ENCODE measurements at regions not wholly inside any gene's neighbourhood (a gene's known extent, or its start where the extent isn't known, plus 50 kb on each side); places are given as distances from the start of the nearest gene placed in this dataset.

- DNase-seq (ENCODE audit: low spot score) = no peak
Measured at GRCh38 chr3:59545374-59545773, 495.5 kb upstream of the CFAP20DC start.

- no peak for DNase-seq (ENCODE audit: low spot score)
Measured at GRCh38 chr3:59542276-59542675, 492.5 kb upstream of the CFAP20DC start.

GRCh38 chr3:59540696-59541095 is 490.9 kb upstream of the CFAP20DC start:
- DNase-seq (ENCODE audit: low spot score) = no peak

- no peak for DNase-seq (ENCODE audit: low spot score)
Measured at GRCh38 chr3:59540241-59540640, 490.4 kb upstream of the CFAP20DC start.

GRCh38 chr3:59538753-59539432 is 489.1 kb upstream of the CFAP20DC start:
- no peak for DNase-seq (ENCODE audit: low spot score)

- DNase-seq (ENCODE audit: low spot score) = no peak
Measured at GRCh38 chr3:59535791-59536221, 486.0 kb upstream of the CFAP20DC start.

GRCh38 chr3:59531994-59532393 is 482.2 kb upstream of the CFAP20DC start:
- no peak for DNase-seq (ENCODE audit: low spot score)

GRCh38 chr3:59531066-59531745 is 481.4 kb upstream of the CFAP20DC start:
- no peak for DNase-seq (ENCODE audit: low spot score)

- no peak for DNase-seq (ENCODE audit: low spot score)
Measured at GRCh38 chr3:59528251-59528650, 478.4 kb upstream of the CFAP20DC start.

GRCh38 chr3:59527493-59527892 is 477.7 kb upstream of the CFAP20DC start:
- no peak for DNase-seq (ENCODE audit: low spot score)

- DNase-seq (ENCODE audit: low spot score) = no peak
Measured at GRCh38 chr3:59526999-59527398, 477.2 kb upstream of the CFAP20DC start.

- DNase-seq (ENCODE audit: low spot score) = no peak
Measured at GRCh38 chr3:59522550-59522949, 472.7 kb upstream of the CFAP20DC start.

GRCh38 chr3:59519094-59519493 is 469.3 kb upstream of the CFAP20DC start:
- DNase-seq (ENCODE audit: low spot score) = no peak

GRCh38 chr3:59518283-59519055 is 468.6 kb upstream of the CFAP20DC start:
- DNase-seq (ENCODE audit: low spot score) = no peak

- DNase-seq (ENCODE audit: low spot score) = no peak
Measured at GRCh38 chr3:59517388-59517787, 467.6 kb upstream of the CFAP20DC start.

GRCh38 chr3:59515966-59516365 is 466.1 kb upstream of the CFAP20DC start:
- no peak for DNase-seq (ENCODE audit: low spot score)

GRCh38 chr3:59514865-59515482 is 465.1 kb upstream of the CFAP20DC start:
- no peak for DNase-seq (ENCODE audit: low spot score)

- DNase-seq (ENCODE audit: low spot score) = no peak
Measured at GRCh38 chr3:59513570-59513969, 463.7 kb upstream of the CFAP20DC start.

- DNase-seq (ENCODE audit: low spot score) = no peak
Measured at GRCh38 chr3:59512066-59512465, 462.2 kb upstream of the CFAP20DC start.

- DNase-seq (ENCODE audit: low spot score) = no peak
Measured at GRCh38 chr3:59510576-59510975, 460.8 kb upstream of the CFAP20DC start.

- no peak for DNase-seq (ENCODE audit: low spot score)
Measured at GRCh38 chr3:59508273-59508672, 458.4 kb upstream of the CFAP20DC start.

- no peak for DNase-seq (ENCODE audit: low spot score)
Measured at GRCh38 chr3:59506191-59506590, 456.4 kb upstream of the CFAP20DC start.

- DNase-seq (ENCODE audit: low spot score) = no peak
Measured at GRCh38 chr3:59503441-59503840, 453.6 kb upstream of the CFAP20DC start.

All from CD4-positive, alpha-beta T cell treated with Interleukin-6 at 100 ng/mL for 8 hours (primary cell).